K562 (cell line): ENCODE measurements at regions not wholly inside any gene's neighbourhood (a gene's known extent, or its start where the extent isn't known, plus 50 kb on each side); places are given as distances from the start of the nearest gene placed in this dataset.

Source experiments
- BCL6 ChIP-seq: fragments of 250-450 bp; sonication (Bioruptor Pico); IDR thresholded peaks from 2 replicates; pipeline ENCODE4 v1.4.0; 2020
- DIDO1 ChIP-seq: fragments of 450-650 bp; IDR thresholded peaks from 2 replicates; pipeline ENCODE4 v1.6.1; 2016; ENCODE audit warnings: low read depth, missing biosample characterization, missing genetic modification characterization
- EP300 ChIP-seq: IDR thresholded peaks from 2 replicates; pipeline ENCODE4 v1.6.1; 2012; ENCODE audit warnings: low read length, improper control_type of control experiment
- ESRRB ChIP-seq: fragments of 250-450 bp; sonication (Bioruptor Pico); IDR thresholded peaks from 2 replicates; pipeline ENCODE4 v1.5.0; 2020; ENCODE audit warnings: mild to moderate bottlenecking, moderate library complexity, borderline replicate concordance
- FOXM1 ChIP-seq, 2 experiments: fragments of 450-650 bp in 1 of 2; sonication (generic) in 1 of 2; formaldehyde crosslinking in 1 of 2; IDR thresholded peaks; 2 replicates each; pipeline versions ENCODE4 v1.6.1 to v1.9.0; 2017 to 2022; ENCODE audit warnings: low read depth in 2 of 2, mild to moderate bottlenecking in 2 of 2, missing genetic modification reagents in 1 of 2, moderate library complexity in 1 of 2
- MAZ ChIP-seq, 2 experiments: fragments of 450-650 bp in 1 of 2; sonication (generic) in 1 of 2; formaldehyde crosslinking; IDR thresholded peaks in 1 of 2; conservative IDR thresholded peaks in 1 of 2; 2 replicates each; pipeline versions ENCODE4 v1.4.0 to v1.5.0; 2020; ENCODE audit warnings: mild to moderate bottlenecking in 1 of 2, missing genetic modification reagents in 1 of 2
- NR2F6 ChIP-seq: fragments of 450-650 bp; formaldehyde crosslinking; IDR thresholded peaks from 2 replicates; pipeline ENCODE4 v1.4.0; 2020; ENCODE audit warnings: mild to moderate bottlenecking
- POLR2AphosphoS5 ChIP-seq: IDR thresholded peaks from 2 replicates; pipeline ENCODE4 v1.6.1; 2011; ENCODE audit warnings: mild to moderate bottlenecking, low read depth, low read length, moderate library complexity; ENCODE audit not compliant: control insufficient read depth, insufficient read depth
- TAF1 ChIP-seq: IDR thresholded peaks from 2 replicates; pipeline ENCODE4 v1.6.1; 2011; ENCODE audit warnings: mild to moderate bottlenecking, low read length, moderate library complexity; ENCODE audit not compliant: insufficient read depth, control insufficient read depth, severe bottlenecking; ENCODE audit errors: extremely low read depth
- TCF7 ChIP-seq: sonication (generic); IDR thresholded peaks from 2 replicates; pipeline ENCODE4 v1.6.1; 2016; ENCODE audit warnings: antibody characterized with exemption, borderline replicate concordance
- TCF7L2 ChIP-seq: fragments of 150-350 bp; IDR thresholded peaks from 2 replicates; pipeline ENCODE4 v1.6.1; 2016; ENCODE audit warnings: low read depth, mild to moderate bottlenecking, low read length, moderate library complexity
- ZBTB11 ChIP-seq, 3 experiments: fragments of 200-800 bp in 1 of 3; fragments of 250-450 bp in 1 of 3; fragments of 450-650 bp in 1 of 3; sonication (Bioruptor Pico) in 1 of 3; sonication (Bioruptor generic) in 1 of 3; formaldehyde crosslinking in 1 of 3; IDR thresholded peaks; 2 replicates each; pipeline versions ENCODE4 v1.6.1 to v1.8.0; 2016 to 2022; ENCODE audit warnings: mild to moderate bottlenecking in 2 of 3, missing genetic modification characterization in 2 of 3, missing compliant biosample characterization in 1 of 3, moderate library complexity in 1 of 3
- TF ChIP-seq, protein P1 (sequence below): fragments of 200-800 bp; sonication (Bioruptor generic); IDR thresholded peaks from 2 replicates; pipeline ENCODE4 v1.6.1; 2016; ENCODE audit warnings: missing genetic modification characterization, missing compliant biosample characterization

DNA sequence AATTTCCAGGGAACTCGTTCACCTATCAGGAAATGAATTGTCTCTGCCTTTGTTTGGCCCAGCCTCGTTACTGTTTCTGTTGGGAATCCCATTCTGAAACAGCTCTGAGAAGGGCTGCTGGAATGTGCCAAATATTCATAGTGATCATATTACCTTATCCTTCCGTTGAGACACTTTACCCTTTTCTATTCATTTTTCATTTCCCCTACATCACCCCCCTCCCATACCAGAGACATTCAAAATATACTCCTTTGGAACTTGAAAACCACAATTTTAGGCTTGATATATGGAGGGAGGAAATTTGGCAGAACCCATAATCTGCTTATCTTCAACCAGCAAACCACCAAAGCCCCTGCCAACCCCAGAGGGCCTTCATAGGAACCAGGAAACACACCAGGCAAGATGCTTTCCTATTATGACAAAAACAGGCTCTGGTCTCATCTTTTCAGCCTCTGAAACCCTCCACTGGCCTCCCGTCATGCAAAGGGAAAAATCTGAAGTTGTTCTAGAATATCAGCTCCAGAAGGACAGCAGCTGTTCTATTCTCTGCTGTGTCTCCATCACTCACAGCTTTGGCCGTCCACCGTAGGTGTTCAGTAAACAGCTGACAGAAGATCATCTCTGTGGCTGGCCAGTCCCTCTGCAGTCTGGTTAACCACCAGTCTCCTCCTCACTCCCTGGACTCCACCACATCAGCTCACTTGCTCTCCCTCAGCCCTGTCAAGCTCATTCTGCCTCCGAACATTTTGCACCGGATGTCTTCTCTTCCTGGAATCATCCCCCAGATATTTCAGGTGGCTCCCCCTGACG, 217.2 kb upstream of the WWC1 start:
- TF ChIP-seq TCF7 (no peak), MAZ (CRISPR knock-in tag; conservative IDR thresholded peaks at IDR 0.05 in 1 of 2, IDR thresholded peaks at IDR 0.05 in 1 of 2) (no peak), EP300 (no peak), TCF7L2 (no peak), ZBTB11 (CRISPR knock-in tag; IDR thresholded peaks at IDR 0.05) (no peak), FOXM1 (IDR thresholded peaks at IDR 0.05; ENCODE audit: low read depth) (no peak), FOXM1 (CRISPR knock-in tag; IDR thresholded peaks at IDR 0.05; ENCODE audit: low read depth) (no peak), ESRRB (no peak), NR2F6 (CRISPR knock-in tag) (no peak), BCL6 (CRISPR knock-in tag) (no peak), TAF1 (no peak), DIDO1 (tag) (no peak), POLR2AphosphoS5 (no peak)
- TF ChIP-seq, protein P1, sequence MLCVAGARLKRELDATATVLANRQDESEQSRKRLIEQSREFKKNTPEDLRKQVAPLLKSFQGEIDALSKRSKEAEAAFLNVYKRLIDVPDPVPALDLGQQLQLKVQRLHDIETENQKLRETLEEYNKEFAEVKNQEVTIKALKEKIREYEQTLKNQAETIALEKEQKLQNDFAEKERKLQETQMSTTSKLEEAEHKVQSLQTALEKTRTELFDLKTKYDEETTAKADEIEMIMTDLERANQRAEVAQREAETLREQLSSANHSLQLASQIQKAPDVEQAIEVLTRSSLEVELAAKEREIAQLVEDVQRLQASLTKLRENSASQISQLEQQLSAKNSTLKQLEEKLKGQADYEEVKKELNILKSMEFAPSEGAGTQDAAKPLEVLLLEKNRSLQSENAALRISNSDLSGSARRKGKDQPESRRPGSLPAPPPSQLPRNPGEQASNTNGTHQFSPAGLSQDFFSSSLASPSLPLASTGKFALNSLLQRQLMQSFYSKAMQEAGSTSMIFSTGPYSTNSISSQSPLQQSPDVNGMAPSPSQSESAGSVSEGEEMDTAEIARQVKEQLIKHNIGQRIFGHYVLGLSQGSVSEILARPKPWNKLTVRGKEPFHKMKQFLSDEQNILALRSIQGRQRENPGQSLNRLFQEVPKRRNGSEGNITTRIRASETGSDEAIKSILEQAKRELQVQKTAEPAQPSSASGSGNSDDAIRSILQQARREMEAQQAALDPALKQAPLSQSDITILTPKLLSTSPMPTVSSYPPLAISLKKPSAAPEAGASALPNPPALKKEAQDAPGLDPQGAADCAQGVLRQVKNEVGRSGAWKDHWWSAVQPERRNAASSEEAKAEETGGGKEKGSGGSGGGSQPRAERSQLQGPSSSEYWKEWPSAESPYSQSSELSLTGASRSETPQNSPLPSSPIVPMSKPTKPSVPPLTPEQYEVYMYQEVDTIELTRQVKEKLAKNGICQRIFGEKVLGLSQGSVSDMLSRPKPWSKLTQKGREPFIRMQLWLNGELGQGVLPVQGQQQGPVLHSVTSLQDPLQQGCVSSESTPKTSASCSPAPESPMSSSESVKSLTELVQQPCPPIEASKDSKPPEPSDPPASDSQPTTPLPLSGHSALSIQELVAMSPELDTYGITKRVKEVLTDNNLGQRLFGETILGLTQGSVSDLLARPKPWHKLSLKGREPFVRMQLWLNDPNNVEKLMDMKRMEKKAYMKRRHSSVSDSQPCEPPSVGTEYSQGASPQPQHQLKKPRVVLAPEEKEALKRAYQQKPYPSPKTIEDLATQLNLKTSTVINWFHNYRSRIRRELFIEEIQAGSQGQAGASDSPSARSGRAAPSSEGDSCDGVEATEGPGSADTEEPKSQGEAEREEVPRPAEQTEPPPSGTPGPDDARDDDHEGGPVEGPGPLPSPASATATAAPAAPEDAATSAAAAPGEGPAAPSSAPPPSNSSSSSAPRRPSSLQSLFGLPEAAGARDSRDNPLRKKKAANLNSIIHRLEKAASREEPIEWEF (CRISPR knock-in tag): no peak
